PFSK-1 (cell line): ENCODE measurements at regions not wholly inside any gene's neighbourhood (a gene's known extent, or its start where the extent isn't known, plus 50 kb on each side); places are given as distances from the start of the nearest gene placed in this dataset.

Experiments used
- FOXP2 ChIP-seq: optimal IDR thresholded peaks from 2 replicates; pipeline ENCODE3; 2011; ENCODE audit warnings: borderline replicate concordance, control low read depth, inconsistent platforms; ENCODE audit not compliant: insufficient read depth; ENCODE audit errors: extremely low read length, extremely low read depth
- POLR2AphosphoS5 ChIP-seq: IDR thresholded peaks from 2 replicates; pipeline ENCODE4 v1.6.1; 2012; ENCODE audit warnings: low read depth, mild to moderate bottlenecking, control low read depth, low read length, moderate library complexity
- REST ChIP-seq, 2 experiments: IDR thresholded peaks; 2 replicates each; pipeline versions ENCODE4 v1.6.1 to v1.8.0; 2011 to 2012; ENCODE audit warnings: low read depth in 2 of 2, low read length in 2 of 2, control low read depth in 1 of 2, inconsistent platforms in 1 of 2, mild to moderate bottlenecking in 1 of 2, moderate library complexity in 1 of 2; ENCODE audit not compliant: insufficient read depth in 1 of 2
- SIN3A ChIP-seq: IDR thresholded peaks from 2 replicates; pipeline ENCODE4 v1.6.1; 2012; ENCODE audit warnings: mild to moderate bottlenecking, low read length, moderate library complexity, borderline replicate concordance; ENCODE audit not compliant: insufficient read depth
- TAF1 ChIP-seq: IDR thresholded peaks from 2 replicates; pipeline ENCODE4 v1.6.1; 2012; ENCODE audit warnings: low read length, control low read depth, borderline replicate concordance; ENCODE audit not compliant: insufficient read depth

- TF ChIP-seq FOXP2 (no peak), REST (IDR thresholded peaks at IDR 0.05; ENCODE audit: insufficient read depth in 1 of 2, low read depth in 2 of 2, low read length in 2 of 2) (no peak), SIN3A (no peak), POLR2AphosphoS5 (no peak), TAF1 (no peak)
Observed at GRCh38 chr3:168436245-168436724, 340.6 kb upstream of the GOLIM4 start.

GRCh38 chr3:168431491-168431890 lies 335.8 kb upstream of the GOLIM4 start:
- TF ChIP-seq TAF1, result no peak
- no peak for TF ChIP-seq POLR2AphosphoS5
- TF ChIP-seq FOXP2, result no peak
- TF ChIP-seq SIN3A, result no peak

GRCh38 chr3:168427835-168428475 lies 332.2 kb upstream of the GOLIM4 start:
- no peak for TF ChIP-seq FOXP2
- no peak for TF ChIP-seq POLR2AphosphoS5
- no peak for TF ChIP-seq REST (IDR thresholded peaks at IDR 0.05; ENCODE audit: insufficient read depth in 1 of 2, low read depth in 2 of 2, low read length in 2 of 2)

GRCh38 chr3:168427156-168427555 lies 331.4 kb upstream of the GOLIM4 start:
- TF ChIP-seq REST (IDR thresholded peaks at IDR 0.05; ENCODE audit: insufficient read depth in 1 of 2, low read depth in 2 of 2, low read length in 2 of 2) (no peak), FOXP2 (no peak), TAF1 (no peak), POLR2AphosphoS5 (no peak), SIN3A (no peak)

GRCh38 chr3:168425936-168426595 lies 330.3 kb upstream of the GOLIM4 start:
- TF ChIP-seq SIN3A (no peak), TAF1 (no peak), FOXP2 (no peak), REST (IDR thresholded peaks at IDR 0.05; ENCODE audit: insufficient read depth in 1 of 2, low read depth in 2 of 2, low read length in 2 of 2) (no peak), POLR2AphosphoS5 (no peak)
